Coronary artery (tissue), 2 donors: ENCODE measurements at regions not wholly inside any gene's neighbourhood (a gene's known extent, or its start where the extent isn't known, plus 50 kb on each side); places are given as distances from the start of the nearest gene placed in this dataset.
"Not testable (repeated sequence)": the region's sequence is repeated elsewhere in the genome, so short reads cannot be mapped to it uniquely, and the experiment has no call there.

Source experiments
- DNase-seq: peaks from one replicate; pipeline ENCODE4 v3.0.0-alpha.2; 2017; ENCODE audit warnings: low spot score
- H3K27ac ChIP-seq, 2 donors: fragments of 200-600 bp; sonication (generic); one replicate each; pipeline ENCODE4 v1.5.1; 2016 to 2019
- H3K4me3 ChIP-seq: fragments of 200-600 bp; sonication (generic); 2 replicates; pipeline ENCODE4 v1.5.1; 2016; ENCODE audit warnings: mild to moderate bottlenecking, moderate library complexity
- TF ChIP-seq, protein P1 (sequence below): fragments of 200-600 bp; sonication (generic); IDR thresholded peaks from one replicate; pipeline ENCODE4 v1.5.1; 2019; ENCODE audit warnings: antibody characterized with exemption

DNA sequence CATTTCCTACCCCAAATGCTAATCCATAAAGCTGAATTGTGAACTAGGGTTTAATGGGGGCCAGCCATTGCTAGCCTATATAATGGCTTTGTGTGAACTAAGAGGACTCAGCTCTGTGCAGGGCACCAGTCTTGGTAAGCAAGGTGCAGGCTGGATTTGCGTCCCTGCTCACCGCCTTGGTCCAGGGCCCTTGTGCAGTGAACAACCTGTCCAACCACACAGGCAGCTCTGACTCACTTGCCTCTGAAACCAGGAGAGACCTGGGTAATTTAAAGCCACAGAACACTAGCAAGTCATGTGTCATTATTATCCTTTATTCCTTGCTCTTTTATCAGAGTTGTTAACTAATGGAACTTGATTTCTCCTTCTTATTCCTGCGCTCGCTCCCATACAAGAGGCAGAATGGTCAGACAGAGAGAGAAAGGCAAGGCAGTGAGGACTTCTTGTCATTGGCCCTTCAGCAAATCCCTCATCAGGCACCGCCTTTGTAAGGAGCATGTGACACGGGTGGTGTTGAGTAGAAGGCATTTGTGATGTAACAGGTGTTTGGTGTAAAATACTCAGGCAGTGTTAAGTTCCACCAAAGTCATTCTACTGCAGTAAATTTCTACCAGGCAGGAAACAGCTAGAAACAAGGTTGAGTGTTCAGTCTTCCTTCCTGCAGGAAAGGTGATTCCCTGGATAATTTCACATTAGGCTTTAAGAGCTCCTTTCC, 67.3 kb upstream of the OLIG2 start:
- TF ChIP-seq, protein P1, sequence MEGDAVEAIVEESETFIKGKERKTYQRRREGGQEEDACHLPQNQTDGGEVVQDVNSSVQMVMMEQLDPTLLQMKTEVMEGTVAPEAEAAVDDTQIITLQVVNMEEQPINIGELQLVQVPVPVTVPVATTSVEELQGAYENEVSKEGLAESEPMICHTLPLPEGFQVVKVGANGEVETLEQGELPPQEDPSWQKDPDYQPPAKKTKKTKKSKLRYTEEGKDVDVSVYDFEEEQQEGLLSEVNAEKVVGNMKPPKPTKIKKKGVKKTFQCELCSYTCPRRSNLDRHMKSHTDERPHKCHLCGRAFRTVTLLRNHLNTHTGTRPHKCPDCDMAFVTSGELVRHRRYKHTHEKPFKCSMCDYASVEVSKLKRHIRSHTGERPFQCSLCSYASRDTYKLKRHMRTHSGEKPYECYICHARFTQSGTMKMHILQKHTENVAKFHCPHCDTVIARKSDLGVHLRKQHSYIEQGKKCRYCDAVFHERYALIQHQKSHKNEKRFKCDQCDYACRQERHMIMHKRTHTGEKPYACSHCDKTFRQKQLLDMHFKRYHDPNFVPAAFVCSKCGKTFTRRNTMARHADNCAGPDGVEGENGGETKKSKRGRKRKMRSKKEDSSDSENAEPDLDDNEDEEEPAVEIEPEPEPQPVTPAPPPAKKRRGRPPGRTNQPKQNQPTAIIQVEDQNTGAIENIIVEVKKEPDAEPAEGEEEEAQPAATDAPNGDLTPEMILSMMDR = no peak
- Histone ChIP-seq H3K4me3 (no peak overlapping the region), H3K27ac (no peak overlapping the region)
- no peak for DNase-seq

DNA sequence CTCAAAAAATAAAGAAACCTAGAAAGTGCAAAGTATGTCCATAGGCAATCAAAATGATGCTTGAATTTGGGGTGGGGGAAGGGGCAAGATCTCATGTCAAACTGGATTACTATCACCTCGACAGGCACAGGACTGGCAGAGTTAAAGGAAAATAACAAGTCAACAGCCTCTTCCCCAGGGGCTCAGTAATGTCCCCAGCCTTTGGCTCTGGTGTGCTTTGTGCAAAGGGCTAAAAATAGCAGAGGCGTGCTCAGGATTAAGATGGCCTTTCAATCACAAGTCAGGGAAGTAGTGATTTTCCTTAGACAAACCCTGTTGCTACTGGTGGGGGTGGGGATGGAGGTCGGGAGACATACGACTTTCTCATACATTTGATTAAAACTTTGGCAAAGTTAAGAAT, 63.5 kb upstream of the OLIG2 start:
- no peak overlapping the region for H3K4me3 ChIP-seq
- H3K27ac ChIP-seq = no peak overlapping the region
- peak; percentile 12 for DNase-seq
- TF ChIP-seq, protein P1 = no peak

DNA sequence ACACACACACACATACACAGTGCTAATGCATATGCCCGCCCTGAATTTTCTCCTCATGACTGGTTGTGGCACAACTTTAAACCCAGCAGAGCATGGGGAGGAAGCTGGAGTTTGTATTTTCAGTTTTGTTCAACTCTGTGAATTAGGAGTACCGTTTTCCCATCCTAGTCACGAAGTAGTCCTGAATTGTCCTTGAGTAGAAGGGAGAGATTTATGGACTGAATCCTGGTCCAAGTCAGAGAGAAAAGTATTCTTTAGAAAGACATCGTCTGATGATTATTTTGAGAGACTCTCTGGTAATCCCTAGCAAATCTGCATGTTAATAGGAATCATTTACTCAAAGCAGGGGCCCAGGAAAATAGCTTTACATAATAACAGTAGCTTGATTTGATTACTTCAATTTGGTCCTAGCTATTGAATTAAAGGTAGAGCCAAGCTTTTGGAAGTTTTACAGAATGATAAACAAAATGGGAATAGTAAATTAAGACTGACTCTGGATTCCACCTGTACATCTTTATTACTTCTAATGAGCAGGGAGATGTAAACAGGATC, 60.5 kb upstream of the OLIG2 start:
- no peak overlapping the region for H3K27ac ChIP-seq
- no peak for DNase-seq
- no peak overlapping the region for H3K4me3 ChIP-seq
- TF ChIP-seq, protein P1 = no peak

DNA sequence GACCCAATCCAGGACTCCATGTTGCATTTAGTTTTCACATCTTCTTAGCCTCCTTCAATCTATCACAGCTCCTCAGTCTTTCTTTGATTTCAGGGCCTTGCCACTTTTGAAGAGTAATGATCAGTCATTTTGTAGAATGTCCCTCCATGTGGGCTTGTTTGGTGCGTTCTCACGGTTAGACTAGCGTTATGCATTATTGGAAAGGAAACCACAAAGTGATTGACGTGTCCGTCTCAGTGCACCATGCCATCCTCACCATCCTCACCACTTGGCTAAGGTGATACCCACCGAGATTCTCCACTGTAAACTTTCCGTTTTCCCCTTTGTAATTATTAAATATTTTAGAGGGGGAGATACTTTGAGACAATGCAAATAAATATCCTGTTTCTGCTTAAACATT, 59.6 kb upstream of the OLIG2 start:
- Histone ChIP-seq H3K4me3 (no peak overlapping the region), H3K27ac (no peak overlapping the region)
- TF ChIP-seq, protein P1 = no peak
- no peak for DNase-seq

DNA sequence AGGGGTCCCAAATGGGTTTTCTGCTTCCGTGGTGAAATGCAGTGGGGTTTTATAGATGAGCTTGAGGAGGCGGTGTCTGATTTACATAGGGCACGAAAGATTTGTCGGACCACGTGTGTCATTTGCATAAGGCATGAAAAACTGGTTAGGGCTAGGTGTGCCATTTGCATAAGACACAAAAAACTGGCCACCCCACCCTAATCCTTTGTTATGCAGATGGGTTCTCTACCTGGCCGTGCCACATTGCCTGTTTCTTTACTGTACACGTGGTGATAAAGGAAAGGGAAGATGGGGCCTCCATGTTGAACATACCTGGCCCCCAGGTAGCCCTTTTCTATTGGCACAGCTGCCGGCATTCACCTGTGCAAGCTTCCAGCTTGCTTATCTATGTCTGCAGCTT, 57.6 kb upstream of the OLIG2 start:
- H3K27ac ChIP-seq, H3K4me3 ChIP-seq, DNase-seq: not testable (repeated sequence)

DNA sequence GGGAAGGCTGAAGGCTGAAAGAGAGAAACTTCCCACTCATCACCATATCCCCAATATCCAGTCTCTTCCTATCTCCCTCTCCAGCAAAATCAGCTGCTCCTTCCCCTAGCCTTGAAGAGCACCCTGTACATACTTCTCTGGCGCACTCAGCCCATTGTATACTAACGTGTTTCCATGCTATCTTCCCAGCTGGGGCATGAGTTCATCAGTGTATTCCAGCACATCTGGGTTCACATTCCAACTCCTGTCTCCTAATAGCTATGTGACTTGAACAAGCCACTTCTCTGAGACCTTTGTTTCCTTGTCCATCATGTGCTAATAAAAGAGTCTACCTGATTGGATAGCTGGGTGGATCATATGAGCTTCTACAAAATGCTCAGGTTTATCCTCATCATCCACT, 51.1 kb upstream of the OLIG2 start:
- TF ChIP-seq, protein P1 = no peak
- Histone ChIP-seq H3K27ac (no peak overlapping the region), H3K4me3 (no peak overlapping the region)
- no peak for DNase-seq

DNA sequence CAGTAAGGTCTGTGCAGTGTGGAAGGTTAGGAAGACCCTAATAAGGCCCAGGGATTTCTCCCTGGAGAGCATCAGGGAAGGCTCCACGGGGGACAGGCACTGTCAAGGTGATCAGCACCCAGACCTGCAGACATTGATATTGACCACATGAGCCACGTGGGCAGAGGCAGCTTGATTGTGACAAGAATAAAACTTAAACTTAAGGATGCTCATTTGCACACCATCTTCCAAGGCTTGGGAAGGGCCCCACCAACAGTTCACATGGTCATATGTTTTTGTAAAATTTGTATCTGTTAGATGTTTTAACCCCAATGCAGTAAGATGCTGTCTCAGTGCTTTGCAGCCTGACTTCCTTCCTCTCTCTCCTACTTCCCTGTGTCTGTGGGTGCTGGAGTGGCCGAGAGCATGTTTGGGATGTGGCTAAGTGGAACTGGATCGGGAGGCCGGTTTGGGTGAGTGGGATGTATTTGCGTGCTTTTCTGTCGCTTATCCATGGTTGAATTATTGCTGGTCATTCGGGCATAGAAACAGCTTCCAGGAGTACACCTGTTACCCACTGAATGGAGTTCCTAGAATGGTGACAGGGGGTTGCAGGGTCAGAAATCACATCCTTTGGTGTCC, 49.8 kb upstream of the OLIG2 start:
- H3K4me3 ChIP-seq = no peak overlapping the region
- TF ChIP-seq, protein P1 = no peak
- no peak overlapping the region for H3K27ac ChIP-seq
- no peak for DNase-seq
